ENCODE measurements at regions not wholly inside any gene's neighbourhood (a gene's known extent, or its start where the extent isn't known, plus 50 kb on each side); places are given as distances from the start of the nearest gene placed in this dataset.

GRCh38 chr10:7487528-7487927 is 76.7 kb upstream of the SFMBT2 start:
- no peak overlapping the region for H3K4me3 ChIP-seq (ENCODE audit: low read length)
- H3K4me1 ChIP-seq (ENCODE audit: control insufficient read depth, insufficient read depth, low read length), result no peaks in the 10 kb centered on the region
- no peaks in the 10 kb centered on the region for H3K27me3 ChIP-seq (ENCODE audit: control insufficient read depth, insufficient read depth)
- DNase-seq (no peak), ATAC-seq (no peak)
- intact Hi-C loops (cut with DNase I), result no loop called here
- H3K9me3 ChIP-seq (ENCODE audit: control insufficient read depth, low read length), result no peaks in the 10 kb centered on the region
- WGBS, result 36% methylated on average over 2 of the region's 2 CpGs
- no peak overlapping the region for H3K27ac ChIP-seq (ENCODE audit: low read length)

GRCh38 chr10:7486528-7486927 is 75.7 kb upstream of the SFMBT2 start:
- 73% methylated on average over 6 of the region's 6 CpGs for WGBS
- ATAC-seq, result no peak
- H3K27ac ChIP-seq (ENCODE audit: low read length), result no peak overlapping the region

GRCh38 chr10:7485799-7486198 is 75.0 kb upstream of the SFMBT2 start:
- 88% methylated on average over 13 of the region's 13 CpGs for WGBS
- Histone ChIP-seq H3K27ac (ENCODE audit: low read length) (no peak overlapping the region), H3K4me3 (ENCODE audit: low read length) (no peak overlapping the region), H3K4me1 (ENCODE audit: control insufficient read depth, insufficient read depth, low read length) (no peaks in the 10 kb centered on the region), H3K27me3 (ENCODE audit: control insufficient read depth, insufficient read depth) (no peaks in the 10 kb centered on the region), H3K9me3 (ENCODE audit: control insufficient read depth, low read length) (no peaks in the 10 kb centered on the region)
- DNase-seq, result no peak
- no peak for ATAC-seq
- intact Hi-C loops (cut with DNase I), result no loop called here

More at GRCh38 chr10:7486528-7486927, 75.7 kb upstream of the SFMBT2 start:
- Histone ChIP-seq H3K4me1 (ENCODE audit: control insufficient read depth, insufficient read depth, low read length) (no peaks in the 10 kb centered on the region), H3K4me3 (ENCODE audit: low read length) (no peak overlapping the region), H3K9me3 (ENCODE audit: control insufficient read depth, low read length) (no peaks in the 10 kb centered on the region), H3K27me3 (ENCODE audit: control insufficient read depth, insufficient read depth) (no peaks in the 10 kb centered on the region)
- DNase-seq, result no peak
- intact Hi-C loops (cut with DNase I), result no loop called here

GRCh38 chr10:7485244-7485556 is 74.4 kb upstream of the SFMBT2 start:
- no peak for DNase-seq
- no peak for ATAC-seq
- Histone ChIP-seq H3K4me3 (ENCODE audit: low read length) (peak overlapping the region; percentile 29), H3K9me3 (ENCODE audit: control insufficient read depth, low read length) (no peaks in the 10 kb centered on the region), H3K4me1 (ENCODE audit: control insufficient read depth, insufficient read depth, low read length) (no peaks in the 10 kb centered on the region), H3K27me3 (ENCODE audit: control insufficient read depth, insufficient read depth) (no peaks in the 10 kb centered on the region), H3K27ac (ENCODE audit: low read length) (no peak overlapping the region)
- WGBS, result 34% methylated on average over 9 of the region's 9 CpGs
- intact Hi-C loops (cut with DNase I), result no loop called here

- WGBS, result 39% methylated on average over 12 of the region's 12 CpGs
- intact Hi-C loops (cut with DNase I), result no loop called here
- no peaks in the 10 kb centered on the region for H3K27me3 ChIP-seq (ENCODE audit: control insufficient read depth, insufficient read depth)
- H3K4me3 ChIP-seq (ENCODE audit: low read length), result peak overlapping the region; percentile 29
- no peak overlapping the region for H3K27ac ChIP-seq (ENCODE audit: low read length)
- DNase-seq (no peak), ATAC-seq (peak in 1 of 2 donors; percentile 49)
- H3K9me3 ChIP-seq (ENCODE audit: control insufficient read depth, low read length), result no peaks in the 10 kb centered on the region
- no peaks in the 10 kb centered on the region for H3K4me1 ChIP-seq (ENCODE audit: control insufficient read depth, insufficient read depth, low read length)
These were observed 73.8 kb upstream of the SFMBT2 start for GRCh38 chr10:7484456-7485243.

GRCh38 chr10:7483848-7484247 is 73.0 kb upstream of the SFMBT2 start:
- WGBS, result 80% methylated on average over 9 of the region's 9 CpGs
- Histone ChIP-seq H3K4me1 (ENCODE audit: control insufficient read depth, insufficient read depth, low read length) (no peaks in the 10 kb centered on the region), H3K9me3 (ENCODE audit: control insufficient read depth, low read length) (no peaks in the 10 kb centered on the region), H3K27ac (ENCODE audit: low read length) (no peak overlapping the region), H3K27me3 (ENCODE audit: control insufficient read depth, insufficient read depth) (no peaks in the 10 kb centered on the region), H3K4me3 (ENCODE audit: low read length) (no peak overlapping the region)
- DNase-seq (no peak), ATAC-seq (no peak)
- intact Hi-C loops (cut with DNase I), result no loop called here

- DNase-seq (no peak), ATAC-seq (no peak)
- WGBS, result 93% methylated on average over 8 of the region's 8 CpGs
- Histone ChIP-seq H3K4me1 (ENCODE audit: control insufficient read depth, insufficient read depth, low read length) (no peaks in the 10 kb centered on the region), H3K4me3 (ENCODE audit: low read length) (no peak overlapping the region), H3K9me3 (ENCODE audit: control insufficient read depth, low read length) (no peaks in the 10 kb centered on the region), H3K27ac (ENCODE audit: low read length) (no peak overlapping the region), H3K27me3 (ENCODE audit: control insufficient read depth, insufficient read depth) (no peaks in the 10 kb centered on the region)
- intact Hi-C loops (cut with DNase I), result no loop called here
These were observed 72.2 kb upstream of the SFMBT2 start for GRCh38 chr10:7482992-7483391.

- Histone ChIP-seq H3K27ac (ENCODE audit: low read length) (no peak overlapping the region), H3K27me3 (ENCODE audit: control insufficient read depth, insufficient read depth) (no peaks in the 10 kb centered on the region), H3K4me1 (ENCODE audit: control insufficient read depth, insufficient read depth, low read length) (no peaks in the 10 kb centered on the region), H3K4me3 (ENCODE audit: low read length) (no peak overlapping the region), H3K9me3 (ENCODE audit: control insufficient read depth, low read length) (no peaks in the 10 kb centered on the region)
- ATAC-seq (no peak), DNase-seq (no peak)
- WGBS, result 43% methylated on average over 5 of the region's 5 CpGs
- intact Hi-C loops (cut with DNase I), result no loop called here
These were observed 70.5 kb upstream of the SFMBT2 start for GRCh38 chr10:7481368-7481765.

- H3K27ac ChIP-seq (ENCODE audit: low read length), result no peak overlapping the region
- no peak overlapping the region for H3K4me3 ChIP-seq (ENCODE audit: low read length)
- H3K27me3 ChIP-seq (ENCODE audit: control insufficient read depth, insufficient read depth), result no peaks in the 10 kb centered on the region
- 64% methylated on average over 8 of the region's 8 CpGs for WGBS
- no peaks in the 10 kb centered on the region for H3K4me1 ChIP-seq (ENCODE audit: control insufficient read depth, insufficient read depth, low read length)
- no peak for ATAC-seq
- H3K9me3 ChIP-seq (ENCODE audit: control insufficient read depth, low read length), result no peaks in the 10 kb centered on the region
- no peak for DNase-seq
- intact Hi-C loops (cut with DNase I), result no loop called here
These were observed 70.0 kb upstream of the SFMBT2 start for GRCh38 chr10:7480742-7481367.

GRCh38 chr10:7479861-7480598 is 69.2 kb upstream of the SFMBT2 start:
- Histone ChIP-seq H3K4me1 (ENCODE audit: control insufficient read depth, insufficient read depth, low read length) (peaks cover 3% of the 10 kb centered on the region), H3K27ac (ENCODE audit: low read length) (no peak overlapping the region), H3K9me3 (ENCODE audit: control insufficient read depth, low read length) (no peaks in the 10 kb centered on the region), H3K4me3 (ENCODE audit: low read length) (no peak overlapping the region), H3K27me3 (ENCODE audit: control insufficient read depth, insufficient read depth) (no peaks in the 10 kb centered on the region)
- ATAC-seq, result no peak
- intact Hi-C loops (cut with DNase I), result no loop called here
- no peak for DNase-seq
- WGBS, result 91% methylated on average over 13 of the region's 13 CpGs

GRCh38 chr10:7478727-7479457 is 68.1 kb upstream of the SFMBT2 start:
- peaks cover 3% of the 10 kb centered on the region for H3K4me1 ChIP-seq (ENCODE audit: control insufficient read depth, insufficient read depth, low read length)

More at GRCh38 chr10:7478727-7479457, 68.1 kb upstream of the SFMBT2 start:
- DNase-seq, result no peak
- Histone ChIP-seq H3K9me3 (ENCODE audit: control insufficient read depth, low read length) (no peaks in the 10 kb centered on the region), H3K4me3 (ENCODE audit: low read length) (no peak overlapping the region), H3K27me3 (ENCODE audit: control insufficient read depth, insufficient read depth) (no peaks in the 10 kb centered on the region), H3K27ac (ENCODE audit: low read length) (no peak overlapping the region)
- intact Hi-C loops (cut with DNase I), result no loop called here
- ATAC-seq, result no peak
- 82% methylated on average over 4 of the region's 4 CpGs for WGBS

All from right cardiac atrium (tissue), 5 donors.